MV-4-11 (cell line): ENCODE measurements at regions not wholly inside any gene's neighbourhood (a gene's known extent, or its start where the extent isn't known, plus 50 kb on each side); places are given as distances from the start of the nearest gene placed in this dataset.

Source experiments
- DNase-seq: peaks from one replicate; lab custom pipeline; 2025; lab: John Stamatoyannopoulos, UW

DNA sequence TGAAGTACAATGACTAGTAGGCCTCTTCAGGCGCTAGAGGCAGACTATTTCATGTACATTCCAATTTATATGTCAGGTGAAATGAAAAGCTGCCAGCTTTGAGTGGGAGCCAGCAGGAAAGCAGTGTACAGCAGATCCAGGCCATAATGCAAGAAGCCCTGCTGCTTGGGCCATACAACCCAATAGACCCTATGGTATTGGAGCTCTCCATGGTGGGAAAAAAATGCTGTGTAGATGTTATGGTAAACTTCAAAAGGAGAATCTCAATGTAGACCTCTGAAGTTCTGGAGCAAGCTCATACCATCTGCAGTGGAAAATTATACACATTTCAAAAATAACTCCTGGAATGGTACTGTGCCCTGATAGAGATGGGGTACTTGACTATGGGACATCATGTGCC lies 71.5 kb upstream of the CD82 start:
- DNase-seq, result no peak

DNA sequence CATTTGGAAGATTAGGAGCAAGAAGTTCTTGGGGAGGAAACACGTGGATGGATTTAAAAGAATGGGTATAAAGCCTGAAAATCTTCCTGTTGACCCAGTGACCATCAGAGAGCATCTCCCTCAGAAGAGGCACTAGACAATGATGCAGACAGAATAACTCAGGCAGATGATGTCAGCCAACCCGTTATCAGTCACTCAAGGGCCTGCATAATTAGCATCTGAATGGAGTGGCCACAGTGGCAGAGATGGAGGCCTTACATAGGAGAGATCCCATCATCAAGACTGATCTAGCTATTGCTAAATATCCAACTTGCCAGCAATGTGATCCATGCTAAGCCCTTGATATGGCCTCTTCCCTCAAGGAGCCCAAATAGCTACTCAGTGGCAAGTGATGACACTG lies 70.7 kb upstream of the CD82 start:
- DNase-seq, result no peak

DNA sequence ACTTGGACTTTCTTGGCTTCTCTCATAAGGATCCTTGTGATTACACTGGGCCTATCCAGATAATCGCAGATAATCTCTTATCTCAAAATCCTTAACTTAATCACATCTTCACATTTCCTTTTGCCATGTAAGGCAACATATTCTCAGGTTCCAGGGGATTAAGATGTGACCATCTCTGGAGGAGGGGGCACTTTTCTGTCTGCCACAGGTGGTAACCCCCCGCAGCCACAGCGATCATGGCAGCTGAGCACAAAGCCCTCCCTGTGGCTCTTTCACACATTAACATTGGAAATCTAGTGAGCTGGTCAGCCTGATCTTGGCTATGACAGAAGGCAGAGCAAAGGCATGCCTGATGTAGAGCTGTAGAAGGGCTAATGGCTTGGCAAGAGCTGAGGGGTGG lies 69.1 kb upstream of the CD82 start:
- no peak for DNase-seq

DNA sequence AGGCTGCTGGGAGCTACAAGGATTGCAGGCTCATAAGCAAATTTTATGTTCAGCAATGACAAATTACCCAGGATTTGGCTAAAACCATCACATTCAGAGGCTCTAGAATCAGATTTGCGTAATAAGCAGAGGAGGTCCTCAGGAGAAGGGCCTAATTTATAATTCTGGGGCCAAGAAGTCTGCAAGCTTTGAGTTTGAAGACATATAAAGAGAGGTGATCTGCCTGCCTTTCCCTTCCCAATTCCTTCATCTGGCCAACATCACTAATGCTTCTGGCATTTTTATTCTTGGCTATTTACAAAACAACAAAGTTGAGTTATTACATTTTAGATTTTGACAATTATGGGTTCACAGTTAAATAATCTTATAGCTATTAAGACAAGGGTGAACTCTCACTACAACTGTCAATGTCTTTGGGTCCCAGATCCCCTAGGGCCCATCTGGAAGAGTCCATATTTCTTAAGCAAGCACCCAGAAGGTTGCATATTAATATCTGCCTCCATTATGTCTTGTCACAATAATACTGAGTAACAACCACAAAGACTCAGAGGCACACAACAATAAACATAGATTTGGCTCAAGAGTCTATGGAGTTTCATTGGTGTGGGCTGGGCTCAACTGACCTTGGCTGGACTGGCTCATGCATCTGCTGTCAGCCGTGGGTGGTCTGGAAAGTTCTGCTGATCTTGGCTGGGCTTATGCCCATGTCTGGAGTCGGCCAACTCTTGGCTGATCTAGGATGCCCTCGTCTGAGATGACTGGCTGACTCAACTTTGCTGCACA lies 67.2 kb upstream of the CD82 start:
- DNase-seq, result no peak

DNA sequence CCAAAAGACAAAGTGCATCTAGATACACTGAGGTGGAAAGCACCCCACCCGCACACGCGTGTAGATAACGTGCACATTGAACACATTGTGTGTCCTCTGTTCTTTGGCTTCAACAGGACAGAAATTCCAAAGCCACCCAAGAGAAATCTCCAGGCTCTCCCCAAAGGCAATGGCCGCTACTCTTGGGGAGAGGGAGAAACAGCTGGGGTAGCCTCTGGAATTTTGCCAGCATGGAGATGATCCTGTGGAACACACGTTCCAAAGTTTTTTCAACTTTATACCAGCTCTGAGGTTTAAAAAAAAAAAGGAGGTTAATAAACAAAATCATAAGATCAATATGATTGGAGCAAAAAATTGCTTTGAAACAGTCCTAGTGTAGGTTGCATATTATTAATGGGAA lies 63.0 kb upstream of the CD82 start:
- no peak for DNase-seq

DNA sequence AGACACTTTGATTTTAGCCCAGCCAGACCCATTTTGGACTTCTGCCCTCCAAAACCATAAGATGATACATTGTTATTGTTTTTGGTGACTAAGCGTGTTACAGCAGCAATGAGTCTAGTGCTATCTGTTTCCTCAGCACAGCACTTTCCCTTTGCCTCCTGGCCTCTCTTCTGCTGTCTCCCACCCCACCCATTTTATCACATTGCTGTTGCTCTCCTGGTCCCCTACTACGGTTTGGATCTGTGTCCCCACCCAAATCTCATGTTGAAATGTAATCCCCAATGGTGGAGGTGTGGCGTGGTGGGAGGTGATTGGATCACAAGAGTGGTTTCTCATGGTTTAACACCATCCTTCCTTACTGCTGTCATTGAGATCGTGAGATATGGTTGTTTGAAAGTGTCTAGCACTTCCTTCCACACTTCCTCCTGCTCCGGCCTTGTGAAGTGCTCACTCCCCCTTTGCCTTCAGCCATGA lies 59.8 kb upstream of the CD82 start:
- no peak for DNase-seq

DNA sequence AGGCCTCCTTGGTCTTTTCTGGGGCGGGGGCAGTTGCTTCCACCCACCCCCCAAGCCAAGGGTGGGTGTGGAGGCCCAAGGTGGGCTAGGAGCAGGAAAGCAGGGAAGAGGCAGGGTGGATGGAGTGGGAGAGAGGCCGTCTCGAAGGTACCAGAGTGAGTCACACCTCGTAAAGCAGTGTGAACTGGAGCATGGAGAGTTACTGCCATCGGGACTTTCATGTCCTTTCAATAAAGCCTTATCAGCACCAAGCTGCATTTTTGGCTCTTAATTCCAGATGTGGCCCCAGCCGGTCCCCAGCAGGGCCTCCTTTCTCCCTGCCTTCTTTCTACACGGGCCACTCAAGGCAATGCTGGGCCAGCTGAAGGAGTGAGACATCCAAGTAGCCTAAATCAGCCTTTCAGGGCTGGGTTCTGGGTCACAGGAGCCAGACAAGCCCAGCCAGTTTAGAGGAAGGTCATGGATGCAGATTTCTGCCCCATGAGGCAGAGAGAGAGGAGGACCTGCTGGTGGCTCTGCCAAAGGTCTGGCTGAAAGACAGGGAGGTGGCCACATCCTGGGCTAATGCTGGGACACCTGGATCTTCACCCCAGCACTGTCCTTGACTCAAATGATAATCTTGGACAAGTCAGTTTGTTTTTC lies 59.0 kb upstream of the CD82 start:
- DNase-seq, result no peak

DNA sequence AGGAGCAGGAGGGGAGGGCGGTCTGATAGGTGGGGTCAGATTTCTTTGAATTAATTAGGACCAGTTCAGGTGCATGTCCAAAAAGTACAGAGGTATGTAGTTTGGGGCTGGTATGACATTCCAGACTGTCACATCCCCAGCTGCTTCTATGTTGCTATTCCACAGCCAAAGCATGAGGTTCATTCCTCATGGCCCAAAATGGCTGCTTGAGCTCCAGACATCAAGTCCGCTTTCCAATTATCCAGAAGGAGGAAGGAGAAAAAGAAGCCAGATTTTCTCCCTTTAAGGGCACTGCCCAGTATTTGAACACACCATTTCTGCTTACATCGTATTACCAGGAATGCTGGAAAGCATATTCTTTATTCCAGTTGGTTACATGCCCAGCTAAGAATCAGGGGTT lies 58.0 kb upstream of the CD82 start:
- DNase-seq, result no peak

DNA sequence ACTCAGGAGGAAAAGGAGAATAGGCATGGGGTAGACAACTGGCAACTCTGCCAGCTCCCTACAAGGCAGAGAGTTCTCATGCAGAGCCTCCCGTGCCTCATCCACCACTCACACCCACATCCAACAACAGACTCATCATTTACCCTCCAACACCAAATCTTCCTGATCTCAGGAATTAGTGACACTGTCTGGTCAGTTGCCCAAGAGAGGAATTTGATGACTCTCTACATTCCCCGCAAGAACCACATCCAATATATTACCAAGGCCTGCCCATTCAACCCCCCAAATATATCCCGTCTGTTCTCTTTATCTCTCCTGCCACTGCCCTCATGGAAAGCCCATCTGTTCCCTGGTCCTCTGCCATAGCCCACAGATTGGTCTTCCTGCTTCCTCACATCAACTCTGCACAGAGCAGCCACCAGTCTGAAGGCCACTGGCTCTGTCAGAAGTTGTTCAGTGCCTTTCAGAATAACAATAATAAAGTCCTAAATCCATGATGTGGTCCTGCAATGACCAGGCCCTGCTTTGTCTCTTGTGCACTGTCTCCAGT lies 57.5 kb upstream of the CD82 start:
- no peak for DNase-seq

DNA sequence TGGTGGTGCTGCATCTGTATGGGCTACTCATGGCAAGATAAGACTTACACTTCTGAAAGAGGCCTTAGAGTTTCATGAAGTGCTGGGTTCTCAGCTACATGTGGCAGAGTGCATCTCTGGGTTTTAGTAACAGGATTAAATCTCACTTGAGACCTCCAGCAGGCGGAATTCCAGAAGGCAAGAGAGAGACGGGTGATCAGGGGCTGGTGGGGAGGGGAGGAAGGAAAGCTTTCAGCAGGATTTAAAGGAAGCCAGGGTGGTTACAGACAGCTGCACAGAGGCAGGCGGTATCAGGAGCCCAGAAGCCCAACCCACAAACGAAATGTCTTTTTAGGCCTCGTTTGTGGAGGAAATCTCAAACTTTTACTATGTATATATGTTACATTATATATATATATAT lies 56.2 kb upstream of the CD82 start:
- no peak for DNase-seq

DNA sequence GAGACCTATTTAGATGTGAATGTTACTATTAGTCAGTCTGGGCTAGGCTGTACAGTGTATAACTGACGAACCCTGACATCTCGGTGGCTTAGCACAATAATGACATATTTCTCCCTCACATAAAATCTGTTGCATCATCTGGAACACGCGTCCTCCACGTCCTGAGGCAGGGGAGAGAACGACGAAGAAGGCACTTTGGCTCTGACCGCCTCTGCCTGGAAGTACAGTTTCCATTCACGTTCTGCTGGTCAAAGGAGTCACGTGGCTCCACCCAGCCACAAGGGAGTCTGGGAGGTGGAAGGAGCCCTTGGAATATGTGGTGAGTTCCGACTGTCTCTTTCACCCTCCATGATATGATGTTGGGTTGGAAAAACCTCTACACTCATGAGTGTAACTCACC lies 55.1 kb upstream of the CD82 start:
- DNase-seq, result no peak

DNA sequence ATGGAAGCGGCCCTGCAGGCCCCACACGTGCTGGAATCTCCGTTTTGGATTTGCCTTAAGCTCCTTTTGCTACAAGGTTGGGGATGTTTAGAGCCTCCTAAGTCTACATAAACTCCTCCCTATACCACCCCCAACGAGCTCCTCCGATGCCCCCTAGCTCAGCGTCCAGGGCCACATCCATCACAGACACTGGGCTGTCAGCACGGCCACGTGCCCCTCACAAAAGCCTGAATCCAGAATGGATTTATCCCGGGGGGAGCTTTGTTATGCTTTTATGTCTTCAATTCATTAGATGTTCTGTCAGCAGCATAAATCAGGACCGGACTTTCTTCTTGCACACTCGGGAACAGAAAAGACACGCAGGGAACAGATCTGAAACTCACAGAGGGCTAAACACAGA lies 52.6 kb upstream of the CD82 start:
- no peak for DNase-seq

DNA sequence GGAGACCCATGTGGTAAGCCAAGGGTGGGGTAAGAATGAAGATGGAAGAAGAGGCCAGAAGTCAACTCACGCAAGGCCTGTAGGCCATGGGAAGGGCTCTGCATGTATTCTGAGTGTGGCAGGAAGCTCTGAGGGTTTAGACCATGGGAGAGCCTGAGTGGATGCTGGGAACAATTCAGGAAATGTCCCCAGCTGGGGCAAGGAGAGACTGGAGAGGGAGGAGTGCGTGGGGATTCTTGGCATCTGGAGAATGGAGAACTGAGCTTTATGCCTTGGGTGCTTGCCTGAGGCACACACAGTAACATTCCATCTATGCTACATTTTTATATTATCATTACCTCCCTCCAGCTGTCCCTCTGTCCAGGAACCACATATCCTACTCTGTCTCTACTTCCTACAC lies 50.4 kb upstream of the CD82 start:
- DNase-seq, result no peak
